ENCODE measurements at regions not wholly inside any gene's neighbourhood (a gene's known extent, or its start where the extent isn't known, plus 50 kb on each side); places are given as distances from the start of the nearest gene placed in this dataset.

DNA sequence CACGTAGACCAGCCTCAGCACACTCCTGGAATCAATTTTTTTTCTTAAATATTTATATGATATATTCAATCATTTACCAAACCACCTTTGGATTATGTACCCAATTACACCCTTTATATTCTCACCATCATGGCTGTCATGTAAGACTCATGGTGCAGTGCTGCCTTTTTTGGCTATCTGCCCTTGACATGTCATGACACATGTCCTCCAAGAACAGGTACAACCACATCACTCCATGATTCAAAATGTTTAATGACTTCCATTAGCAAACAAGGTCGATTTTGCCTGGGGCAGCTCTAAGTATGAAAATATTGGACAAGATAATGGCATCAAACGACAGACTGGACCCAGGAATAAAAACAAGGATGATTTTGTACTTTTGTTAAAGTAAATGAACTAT, 861.1 kb upstream of the ADAMTS5 start:
- TF ChIP-seq, protein P1, sequence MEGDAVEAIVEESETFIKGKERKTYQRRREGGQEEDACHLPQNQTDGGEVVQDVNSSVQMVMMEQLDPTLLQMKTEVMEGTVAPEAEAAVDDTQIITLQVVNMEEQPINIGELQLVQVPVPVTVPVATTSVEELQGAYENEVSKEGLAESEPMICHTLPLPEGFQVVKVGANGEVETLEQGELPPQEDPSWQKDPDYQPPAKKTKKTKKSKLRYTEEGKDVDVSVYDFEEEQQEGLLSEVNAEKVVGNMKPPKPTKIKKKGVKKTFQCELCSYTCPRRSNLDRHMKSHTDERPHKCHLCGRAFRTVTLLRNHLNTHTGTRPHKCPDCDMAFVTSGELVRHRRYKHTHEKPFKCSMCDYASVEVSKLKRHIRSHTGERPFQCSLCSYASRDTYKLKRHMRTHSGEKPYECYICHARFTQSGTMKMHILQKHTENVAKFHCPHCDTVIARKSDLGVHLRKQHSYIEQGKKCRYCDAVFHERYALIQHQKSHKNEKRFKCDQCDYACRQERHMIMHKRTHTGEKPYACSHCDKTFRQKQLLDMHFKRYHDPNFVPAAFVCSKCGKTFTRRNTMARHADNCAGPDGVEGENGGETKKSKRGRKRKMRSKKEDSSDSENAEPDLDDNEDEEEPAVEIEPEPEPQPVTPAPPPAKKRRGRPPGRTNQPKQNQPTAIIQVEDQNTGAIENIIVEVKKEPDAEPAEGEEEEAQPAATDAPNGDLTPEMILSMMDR (IDR thresholded peaks at IDR 0.05; ENCODE audit: extremely low read depth, low read depth, low read length) = no peak
- Histone ChIP-seq H3K27me3 (ENCODE audit: insufficient read depth, low read length) (no peaks in the 10 kb centered on the region), H3K4me2 (ENCODE audit: insufficient read depth, low read length) (no peak overlapping the region), H3K9me3 (ENCODE audit: low read depth, low read length) (no peaks in the 10 kb centered on the region), H3K27ac (ENCODE audit: low read depth, low read length) (no peak overlapping the region), H3K79me2 (ENCODE audit: insufficient read depth, low read length) (no peaks in the 10 kb centered on the region), H3K4me3 (ENCODE audit: insufficient read depth, low read length) (no peak overlapping the region), H2AFZ (ENCODE audit: low read length) (no peak overlapping the region), H3K36me3 (ENCODE audit: insufficient read depth, low read length) (no peaks in the 10 kb centered on the region), H3K4me1 (ENCODE audit: insufficient read depth, low read length) (peaks cover 6% of the 10 kb centered on the region), H4K20me1 (ENCODE audit: insufficient read depth, low read length) (no peaks in the 10 kb centered on the region)
- DNase-seq (ENCODE audit: insufficient read length, low spot score, missing footprints) = no peak

DNA sequence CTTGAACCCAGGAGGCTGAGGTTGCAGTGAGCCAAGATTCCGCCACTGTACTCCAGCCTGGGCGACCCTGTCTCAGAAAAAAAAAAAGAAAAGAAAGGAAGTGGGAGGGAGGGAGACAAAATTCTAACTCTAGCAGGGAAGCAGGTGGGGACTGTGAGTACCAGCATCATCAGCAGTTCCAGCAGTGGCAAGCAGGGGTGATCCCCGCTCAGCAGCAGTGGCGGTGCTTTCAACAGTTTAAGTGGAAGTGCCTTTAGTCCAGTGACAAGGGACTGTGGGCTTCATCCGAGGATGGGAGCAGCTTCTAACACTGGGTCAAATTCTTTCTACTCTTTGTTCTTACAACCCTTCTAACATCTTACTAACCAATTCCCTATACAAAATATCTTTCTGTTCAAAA, 858.1 kb upstream of the ADAMTS5 start:
- TF ChIP-seq, protein P1 (IDR thresholded peaks at IDR 0.05; ENCODE audit: extremely low read depth, low read depth, low read length) = no peak
- no peaks in the 10 kb centered on the region for H3K4me1 ChIP-seq (ENCODE audit: insufficient read depth, low read length)
- no peaks in the 10 kb centered on the region for H4K20me1 ChIP-seq (ENCODE audit: insufficient read depth, low read length)
- H3K27me3 ChIP-seq (ENCODE audit: insufficient read depth, low read length) = no peaks in the 10 kb centered on the region
- H3K9me3 ChIP-seq (ENCODE audit: low read depth, low read length) = no peaks in the 10 kb centered on the region
- H3K36me3 ChIP-seq (ENCODE audit: insufficient read depth, low read length) = no peaks in the 10 kb centered on the region
- no peak overlapping the region for H3K4me3 ChIP-seq (ENCODE audit: insufficient read depth, low read length)
- DNase-seq (ENCODE audit: insufficient read length, low spot score, missing footprints) = no peak
- no peak overlapping the region for H3K4me2 ChIP-seq (ENCODE audit: insufficient read depth, low read length)
- no peak overlapping the region for H3K27ac ChIP-seq (ENCODE audit: low read depth, low read length)
- no peaks in the 10 kb centered on the region for H3K79me2 ChIP-seq (ENCODE audit: insufficient read depth, low read length)
- no peak overlapping the region for H2AFZ ChIP-seq (ENCODE audit: low read length)

DNA sequence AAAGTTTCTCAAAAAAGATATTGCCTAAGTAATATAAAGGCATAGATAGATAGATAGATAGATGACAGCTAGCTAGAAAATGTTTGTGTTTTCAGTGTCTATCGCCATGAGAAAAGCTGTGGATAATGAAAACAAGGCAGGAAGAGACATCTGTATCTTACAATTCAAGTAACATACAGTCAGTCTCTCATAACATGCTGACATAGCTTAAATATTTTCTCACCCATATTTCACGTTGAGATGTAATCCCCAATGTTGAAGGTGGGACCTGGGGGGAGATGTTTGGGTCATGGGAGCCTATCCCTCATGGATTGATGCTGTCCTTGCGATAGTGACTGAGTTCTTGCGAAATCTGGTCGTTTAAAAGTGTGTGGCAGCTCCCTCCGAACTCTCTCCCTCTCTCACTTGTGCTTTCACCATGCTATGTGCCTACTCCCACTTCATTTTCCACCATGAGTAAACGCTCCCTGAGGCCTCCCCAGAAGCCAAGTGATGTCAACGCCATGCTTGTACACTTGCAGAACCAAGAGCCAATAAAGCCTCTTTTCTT, 856.8 kb upstream of the ADAMTS5 start:
- Histone ChIP-seq H3K27me3 (ENCODE audit: insufficient read depth, low read length) (no peaks in the 10 kb centered on the region), H3K79me2 (ENCODE audit: insufficient read depth, low read length) (no peaks in the 10 kb centered on the region), H4K20me1 (ENCODE audit: insufficient read depth, low read length) (no peaks in the 10 kb centered on the region), H3K4me2 (ENCODE audit: insufficient read depth, low read length) (no peak overlapping the region), H3K27ac (ENCODE audit: low read depth, low read length) (no peak overlapping the region), H3K36me3 (ENCODE audit: insufficient read depth, low read length) (no peaks in the 10 kb centered on the region), H3K4me1 (ENCODE audit: insufficient read depth, low read length) (peaks cover 4% of the 10 kb centered on the region), H3K9me3 (ENCODE audit: low read depth, low read length) (no peaks in the 10 kb centered on the region), H3K4me3 (ENCODE audit: insufficient read depth, low read length) (no peak overlapping the region), H2AFZ (ENCODE audit: low read length) (no peak overlapping the region)
- TF ChIP-seq, protein P1 (IDR thresholded peaks at IDR 0.05; ENCODE audit: extremely low read depth, low read depth, low read length) = no peak
- no peak for DNase-seq (ENCODE audit: insufficient read length, low spot score, missing footprints)

DNA sequence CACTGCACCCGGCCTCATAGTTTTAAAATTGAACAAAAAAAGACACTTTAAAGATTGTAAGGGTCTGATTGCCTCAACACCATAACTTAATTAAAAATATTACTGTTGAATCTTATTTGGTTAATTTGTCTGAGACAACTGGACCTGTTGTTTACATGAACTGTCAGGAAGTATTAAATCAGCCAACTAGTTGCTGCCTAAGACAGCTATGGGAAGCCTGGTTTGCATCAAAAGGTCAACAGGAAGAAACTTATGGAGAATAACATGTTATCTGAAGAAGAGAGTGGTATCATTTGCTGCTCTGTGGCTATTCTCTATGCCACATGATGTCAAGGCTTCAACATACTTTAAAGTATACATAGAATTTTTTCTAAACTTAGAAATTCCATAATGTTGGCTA, 853.5 kb upstream of the ADAMTS5 start:
- TF ChIP-seq, protein P1 (IDR thresholded peaks at IDR 0.05; ENCODE audit: extremely low read depth, low read depth, low read length) = no peak
- H3K9me3 ChIP-seq (ENCODE audit: low read depth, low read length) = no peaks in the 10 kb centered on the region
- no peak overlapping the region for H2AFZ ChIP-seq (ENCODE audit: low read length)
- DNase-seq (ENCODE audit: insufficient read length, low spot score, missing footprints) = no peak
- no peak overlapping the region for H3K4me2 ChIP-seq (ENCODE audit: insufficient read depth, low read length)
- no peak overlapping the region for H3K27ac ChIP-seq (ENCODE audit: low read depth, low read length)
- no peaks in the 10 kb centered on the region for H3K27me3 ChIP-seq (ENCODE audit: insufficient read depth, low read length)
- H3K79me2 ChIP-seq (ENCODE audit: insufficient read depth, low read length) = no peaks in the 10 kb centered on the region
- no peaks in the 10 kb centered on the region for H4K20me1 ChIP-seq (ENCODE audit: insufficient read depth, low read length)
- H3K4me1 ChIP-seq (ENCODE audit: insufficient read depth, low read length) = peaks cover 4% of the 10 kb centered on the region
- H3K36me3 ChIP-seq (ENCODE audit: insufficient read depth, low read length) = no peaks in the 10 kb centered on the region
- H3K4me3 ChIP-seq (ENCODE audit: insufficient read depth, low read length) = no peak overlapping the region

Measured in osteoblast (primary cell).